GM20000 (cell line): ENCODE measurements at regions not wholly inside any gene's neighbourhood (a gene's known extent, or its start where the extent isn't known, plus 50 kb on each side); places are given as distances from the start of the nearest gene placed in this dataset.

Source experiments
- DNase-seq: peaks from one replicate; pipeline ENCODE4 v3.0.0; 2012; ENCODE audit warnings: low spot score
- CTCF ChIP-seq: IDR thresholded peaks from 2 replicates; pipeline ENCODE4 v1.5.1; 2012; ENCODE audit warnings: mild to moderate bottlenecking, control low read depth; ENCODE audit errors: extremely low read depth, missing control alignments

- TF ChIP-seq CTCF = no peak
- no peak for DNase-seq
Measured at GRCh38 chr20:57093766-57094165, 172.7 kb downstream of the BMP7 start.

- TF ChIP-seq CTCF = no peak
- no peak for DNase-seq
Measured at GRCh38 chr20:57094252-57094891, 172.1 kb downstream of the BMP7 start.

- DNase-seq = no peak
- no peak for TF ChIP-seq CTCF
Measured at GRCh38 chr20:57094991-57095390, 171.4 kb downstream of the BMP7 start.

GRCh38 chr20:57095426-57095825 lies 171.0 kb downstream of the BMP7 start:
- no peak for DNase-seq
- TF ChIP-seq CTCF = no peak

- no peak for DNase-seq
- no peak for TF ChIP-seq CTCF
Measured at GRCh38 chr20:57097245-57097915, 169.1 kb downstream of the BMP7 start.

- no peak for TF ChIP-seq CTCF
- no peak for DNase-seq
Measured at GRCh38 chr20:57102160-57102559, 164.3 kb downstream of the BMP7 start.

GRCh38 chr20:57102566-57102965 lies 163.9 kb downstream of the BMP7 start:
- DNase-seq = no peak
- no peak for TF ChIP-seq CTCF
